Gastrocnemius medialis (tissue), 4 donors: ENCODE measurements at regions not wholly inside any gene's neighbourhood (a gene's known extent, or its start where the extent isn't known, plus 50 kb on each side); places are given as distances from the start of the nearest gene placed in this dataset.

Experiments used
- CTCF ChIP-seq, 5 experiments: fragments of 450-650 bp in 3 of 5; fragments of 200-600 bp in 2 of 5; sonication (generic) in 2 of 5; IDR thresholded peaks in 4 of 5; conservative IDR thresholded peaks in 1 of 5; 1 replicate in 4 of 5; 2 replicates in 1 of 5; pipeline ENCODE4 v1.5.1; 2016 to 2019; ENCODE audit warnings: antibody characterized with exemption in 5 of 5, mild to moderate bottlenecking in 3 of 5, moderate library complexity in 3 of 5
- POLR2A ChIP-seq, 2 donors: fragments of 450-650 bp; IDR thresholded peaks; one replicate each; pipeline ENCODE4 v1.6.1; 2017; ENCODE audit warnings: antibody characterized with exemption in 2 of 2, mild to moderate bottlenecking in 2 of 2, moderate library complexity in 2 of 2

- no peak for TF ChIP-seq CTCF (IDR thresholded peaks at IDR 0.05 in 4 of 5, conservative IDR thresholded peaks at IDR 0.05 in 1 of 5)
- no peak for TF ChIP-seq POLR2A (IDR thresholded peaks at IDR 0.05)
Observed at GRCh38 chr16:26705346-26705745, 361.4 kb upstream of the C16orf82 start.
